Brain microvascular endothelial cell (primary cell): ENCODE measurements at regions not wholly inside any gene's neighbourhood (a gene's known extent, or its start where the extent isn't known, plus 50 kb on each side); places are given as distances from the start of the nearest gene placed in this dataset.

Experiments
- DNase-seq: peaks from one replicate; pipeline ENCODE4 v3.0.0-alpha.2; 2020
- H3K27ac ChIP-seq: fragments of 250-450 bp; sonication (Bioruptor Pico); 2 replicates; pipeline ENCODE4 v1.5.1; 2020; ENCODE audit warnings: mild to moderate bottlenecking, moderate library complexity
- H3K27me3 ChIP-seq: fragments of 250-450 bp; sonication (Bioruptor Pico); replicated peaks from 2 replicates; pipeline ENCODE4 v1.5.1; 2020; ENCODE audit warnings: mild to moderate bottlenecking
- H3K36me3 ChIP-seq: fragments of 250-450 bp; sonication (Bioruptor Pico); replicated peaks from 2 replicates; pipeline ENCODE4 v1.5.1; 2020; ENCODE audit warnings: mild to moderate bottlenecking
- H3K4me3 ChIP-seq: 2 replicates; pipeline ENCODE4 v1.5.1; 2011; ENCODE audit warnings: low read depth, mild to moderate bottlenecking, control low read depth, low read length, moderate library complexity
- in situ Hi-C: cut with HindIII; loops from 2 replicates; pipeline ENCODE4 v1.10.0; 2017; ENCODE audit warnings: low sequenced_read_pairs, low pct_ligation_motif_present
- TF ChIP-seq, protein P1 (sequence below): IDR thresholded peaks from 2 replicates; pipeline ENCODE4 v1.5.1; 2011; ENCODE audit warnings: low read depth, mild to moderate bottlenecking, moderate library complexity, low read length, control low read depth, inconsistent platforms; ENCODE audit errors: missing control alignments

DNA sequence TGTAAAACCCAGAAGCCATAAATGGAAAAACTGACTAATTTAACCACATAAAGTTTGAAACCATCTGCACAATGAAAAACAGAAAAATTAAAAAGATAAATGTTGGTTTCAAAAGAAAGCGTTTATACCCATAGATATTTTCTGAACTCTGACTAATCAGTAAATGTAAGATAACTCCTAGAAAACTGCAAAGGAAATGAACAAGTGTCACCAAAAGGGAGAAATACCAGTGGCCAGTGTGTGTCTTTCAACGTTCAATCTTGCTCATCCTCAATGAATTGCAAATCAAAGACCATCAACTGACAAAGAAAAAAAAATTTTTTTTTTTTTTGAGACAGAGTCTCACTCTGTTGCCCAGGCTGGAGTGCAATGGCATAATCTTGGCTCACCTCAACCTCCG is 180.1 kb downstream of the SYK start:
- H3K4me3 ChIP-seq: no peak overlapping the region
- no peak overlapping the region for H3K27ac ChIP-seq
- TF ChIP-seq, protein P1, sequence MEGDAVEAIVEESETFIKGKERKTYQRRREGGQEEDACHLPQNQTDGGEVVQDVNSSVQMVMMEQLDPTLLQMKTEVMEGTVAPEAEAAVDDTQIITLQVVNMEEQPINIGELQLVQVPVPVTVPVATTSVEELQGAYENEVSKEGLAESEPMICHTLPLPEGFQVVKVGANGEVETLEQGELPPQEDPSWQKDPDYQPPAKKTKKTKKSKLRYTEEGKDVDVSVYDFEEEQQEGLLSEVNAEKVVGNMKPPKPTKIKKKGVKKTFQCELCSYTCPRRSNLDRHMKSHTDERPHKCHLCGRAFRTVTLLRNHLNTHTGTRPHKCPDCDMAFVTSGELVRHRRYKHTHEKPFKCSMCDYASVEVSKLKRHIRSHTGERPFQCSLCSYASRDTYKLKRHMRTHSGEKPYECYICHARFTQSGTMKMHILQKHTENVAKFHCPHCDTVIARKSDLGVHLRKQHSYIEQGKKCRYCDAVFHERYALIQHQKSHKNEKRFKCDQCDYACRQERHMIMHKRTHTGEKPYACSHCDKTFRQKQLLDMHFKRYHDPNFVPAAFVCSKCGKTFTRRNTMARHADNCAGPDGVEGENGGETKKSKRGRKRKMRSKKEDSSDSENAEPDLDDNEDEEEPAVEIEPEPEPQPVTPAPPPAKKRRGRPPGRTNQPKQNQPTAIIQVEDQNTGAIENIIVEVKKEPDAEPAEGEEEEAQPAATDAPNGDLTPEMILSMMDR: no peak
- in situ Hi-C loops: no loop called here
- no peaks in the 10 kb centered on the region for H3K27me3 ChIP-seq
- DNase-seq: no peak
- H3K36me3 ChIP-seq: no peaks in the 10 kb centered on the region

DNA sequence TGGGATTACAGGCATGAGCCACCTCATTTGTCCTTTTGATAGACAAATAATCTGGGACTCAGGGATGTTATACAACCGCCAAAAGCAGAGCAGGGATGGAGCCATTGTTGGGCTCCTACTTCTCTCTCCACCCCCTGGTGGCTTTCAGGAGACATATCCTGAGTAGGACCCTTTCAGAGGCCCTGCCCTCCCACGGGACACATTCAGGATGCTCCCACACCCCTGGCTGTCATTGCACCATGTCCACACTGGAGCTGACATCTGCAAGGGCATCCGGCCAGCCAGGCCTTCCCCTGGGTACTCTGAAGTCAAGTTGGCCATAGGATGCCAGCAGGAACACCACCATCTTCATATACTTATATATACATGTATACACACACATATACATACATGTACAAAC is 181.8 kb downstream of the SYK start:
- in situ Hi-C loops: no loop called here

DNA sequence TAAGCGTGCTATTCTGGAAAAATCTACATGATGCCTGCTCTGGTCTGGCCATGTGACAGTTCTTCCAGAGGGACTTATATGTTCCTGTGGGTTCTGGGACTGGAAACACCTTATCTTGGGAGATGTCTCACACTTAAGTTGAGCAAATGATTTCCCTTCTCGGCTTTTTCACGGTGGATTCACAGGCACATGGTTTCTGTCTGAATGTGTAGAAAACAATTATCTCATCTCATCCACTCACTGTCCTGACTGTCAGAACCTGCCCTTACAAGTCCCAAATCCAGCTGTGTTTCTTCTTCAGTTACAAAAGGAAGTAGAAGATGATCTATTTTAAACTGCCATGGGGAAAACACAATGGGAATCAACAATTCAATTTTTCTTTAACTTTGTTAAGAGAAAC is 184.0 kb downstream of the SYK start:
- in situ Hi-C loops: no loop called here
- Histone ChIP-seq H3K4me3 (no peak overlapping the region), H3K27ac (no peak overlapping the region), H3K27me3 (no peaks in the 10 kb centered on the region), H3K36me3 (no peaks in the 10 kb centered on the region)
- no peak for DNase-seq
- TF ChIP-seq, protein P1: no peak

More for the DNA sequence above, 181.8 kb downstream of the SYK start:
- Histone ChIP-seq H3K27ac (no peak overlapping the region), H3K4me3 (no peak overlapping the region), H3K27me3 (no peaks in the 10 kb centered on the region), H3K36me3 (no peaks in the 10 kb centered on the region)
- TF ChIP-seq, protein P1: peak; percentile 15
- DNase-seq: no peak

DNA sequence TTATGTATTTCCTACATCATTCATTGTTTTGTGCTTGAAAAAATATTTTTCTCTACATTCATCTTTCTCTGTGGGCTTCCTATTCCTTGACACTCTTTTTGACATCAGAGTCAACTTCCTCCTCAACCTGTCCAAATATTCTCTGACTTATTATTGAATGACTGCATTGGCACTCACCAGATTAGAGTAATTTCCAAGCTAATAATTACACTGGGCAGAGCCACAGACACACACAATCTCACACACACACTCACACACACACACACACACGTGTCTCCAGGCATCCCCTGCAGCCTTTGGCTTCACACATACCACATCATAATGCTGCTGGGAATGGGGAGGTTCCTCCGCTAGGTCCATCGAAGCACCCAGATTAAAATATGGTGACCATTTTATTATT is 184.5 kb downstream of the SYK start:
- TF ChIP-seq, protein P1: no peak
- no peaks in the 10 kb centered on the region for H3K36me3 ChIP-seq
- H3K4me3 ChIP-seq: no peak overlapping the region
- no peak overlapping the region for H3K27ac ChIP-seq
- H3K27me3 ChIP-seq: no peaks in the 10 kb centered on the region
- in situ Hi-C loops: no loop called here
- DNase-seq: no peak

DNA sequence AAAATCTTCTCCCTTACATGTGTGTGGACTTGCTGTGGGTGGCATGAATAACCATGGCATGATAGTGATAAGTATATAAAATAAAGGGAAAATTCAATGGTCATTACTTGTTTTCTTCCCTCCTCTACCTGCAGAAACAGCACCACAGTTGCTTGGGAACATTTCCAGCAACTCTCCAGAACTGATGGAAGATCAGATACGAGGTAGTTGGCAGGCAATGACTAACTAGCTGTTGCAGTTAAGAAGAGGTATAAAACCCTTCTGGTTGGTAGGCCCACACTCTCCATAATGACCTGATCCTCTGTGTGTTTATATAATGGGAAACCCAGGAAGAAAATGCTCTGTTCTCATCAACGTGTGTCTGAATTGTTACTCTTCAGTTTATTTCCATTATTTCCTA is 185.9 kb downstream of the SYK start:
- Histone ChIP-seq H3K36me3 (no peaks in the 10 kb centered on the region), H3K27ac (no peak overlapping the region), H3K4me3 (no peak overlapping the region), H3K27me3 (no peaks in the 10 kb centered on the region)
- in situ Hi-C loops: no loop called here
- TF ChIP-seq, protein P1: no peak
- no peak for DNase-seq

DNA sequence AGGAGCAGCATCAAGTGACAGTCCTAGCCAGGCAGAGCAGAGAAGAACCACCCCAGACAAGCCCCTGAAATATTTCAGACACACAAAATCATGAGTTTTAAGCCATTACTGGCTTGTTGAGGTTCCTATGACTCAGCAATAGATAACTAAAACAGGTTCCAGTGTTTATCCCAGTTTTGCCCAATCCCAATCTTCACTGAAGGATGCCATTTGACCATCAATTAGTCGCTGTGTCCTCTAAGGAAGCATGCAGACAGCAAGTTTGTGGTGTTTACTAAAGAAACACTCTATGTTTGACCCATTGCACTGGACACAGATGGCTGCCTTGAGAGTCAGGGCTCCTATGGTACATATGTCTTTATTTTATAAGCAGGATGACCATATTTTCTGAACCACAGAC is 186.7 kb downstream of the SYK start:
- in situ Hi-C loops: no loop called here
- Histone ChIP-seq H3K4me3 (no peak overlapping the region), H3K27me3 (no peaks in the 10 kb centered on the region), H3K27ac (no peak overlapping the region), H3K36me3 (no peaks in the 10 kb centered on the region)
- DNase-seq: no peak
- TF ChIP-seq, protein P1: no peak
